ENCODE measurements at regions not wholly inside any gene's neighbourhood (a gene's known extent, or its start where the extent isn't known, plus 50 kb on each side); places are given as distances from the start of the nearest gene placed in this dataset.

GRCh38 chr4:132180020-132180427 lies 969.1 kb upstream of the PCDH10 start:
- intact Hi-C loops (cut with DNase I), result no loop called here
- no peak overlapping the region for H3K27ac ChIP-seq
- H3K4me1 ChIP-seq, result no peaks in the 10 kb centered on the region
- no peaks in the 10 kb centered on the region for H3K27me3 ChIP-seq
- no peak for DNase-seq (ENCODE audit: extremely low spot score in 2 of 2)
- no peaks in the 10 kb centered on the region for H3K9me3 ChIP-seq
- no peak overlapping the region for H3K4me3 ChIP-seq
- H3K36me3 ChIP-seq, result no peaks in the 10 kb centered on the region
- TF ChIP-seq POLR2A (IDR thresholded peaks at IDR 0.05) (no peak), POLR2AphosphoS5 (IDR thresholded peaks at IDR 0.05; ENCODE audit: insufficient read depth in 1 of 2, low read depth in 1 of 2) (no peak), CTCF (IDR thresholded peaks at IDR 0.05) (no peak)

DNA sequence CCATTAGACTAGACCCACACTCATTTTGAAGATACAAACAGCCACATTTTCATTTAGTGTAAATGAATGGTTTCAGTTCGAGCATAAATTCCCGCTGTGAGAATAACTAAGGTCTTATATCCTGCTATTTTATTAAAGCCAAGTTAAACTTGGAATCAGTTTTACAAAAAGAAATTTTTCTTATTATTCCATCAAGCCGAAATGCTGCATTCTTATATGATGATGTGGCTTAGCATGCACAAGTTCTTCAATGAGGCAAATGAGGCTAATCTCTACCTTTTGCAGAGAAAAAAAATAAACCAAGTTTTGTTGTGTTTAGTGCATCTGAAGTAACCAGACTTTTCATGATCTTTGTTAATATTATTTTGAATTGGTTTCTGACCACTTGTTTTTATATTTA lies 953.9 kb upstream of the PCDH10 start:
- Histone ChIP-seq H3K27ac (no peak overlapping the region), H3K9me3 (no peaks in the 10 kb centered on the region), H3K36me3 (no peaks in the 10 kb centered on the region), H3K27me3 (no peaks in the 10 kb centered on the region), H3K4me1 (no peaks in the 10 kb centered on the region), H3K4me3 (no peak overlapping the region)
- TF ChIP-seq CTCF (IDR thresholded peaks at IDR 0.05) (no peak), POLR2AphosphoS5 (IDR thresholded peaks at IDR 0.05; ENCODE audit: insufficient read depth in 1 of 2, low read depth in 1 of 2) (no peak), POLR2A (IDR thresholded peaks at IDR 0.05) (no peak)
- intact Hi-C loops (cut with DNase I), result no loop called here
- DNase-seq (ENCODE audit: extremely low spot score in 2 of 2), result no peak

- H3K9me3 ChIP-seq, result no peaks in the 10 kb centered on the region
- no peak overlapping the region for H3K27ac ChIP-seq
- TF ChIP-seq POLR2A (IDR thresholded peaks at IDR 0.05), result no peak
- TF ChIP-seq POLR2AphosphoS5 (IDR thresholded peaks at IDR 0.05; ENCODE audit: insufficient read depth in 1 of 2, low read depth in 1 of 2), result no peak
- TF ChIP-seq CTCF (IDR thresholded peaks at IDR 0.05), result no peak
- H3K4me3 ChIP-seq, result no peak overlapping the region
- H3K36me3 ChIP-seq, result no peaks in the 10 kb centered on the region
- no peaks in the 10 kb centered on the region for H3K4me1 ChIP-seq
- intact Hi-C loops (cut with DNase I), result no loop called here
- no peaks in the 10 kb centered on the region for H3K27me3 ChIP-seq
- DNase-seq (ENCODE audit: extremely low spot score in 2 of 2), result no peak
These were observed 945.5 kb upstream of the PCDH10 start for GRCh38 chr4:132203618-132204017.

DNA sequence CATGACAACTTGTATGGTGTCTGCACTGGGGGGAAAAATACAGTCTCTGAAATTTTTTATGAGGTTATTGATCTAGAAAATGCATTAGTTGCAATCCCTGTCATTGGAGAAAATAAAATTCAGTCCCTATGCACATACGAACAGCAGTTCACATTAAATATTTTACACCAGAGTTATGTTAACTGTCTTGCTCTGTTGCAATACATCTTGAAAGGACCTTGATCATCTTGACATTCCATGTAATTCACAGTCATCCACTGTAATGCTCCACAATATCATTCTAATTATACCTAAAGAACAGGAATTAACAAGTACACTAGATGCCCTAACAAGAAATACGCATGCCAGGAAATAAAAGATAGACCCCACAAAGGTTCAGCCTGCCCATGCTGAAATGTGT lies 934.6 kb upstream of the PCDH10 start:
- DNase-seq (ENCODE audit: extremely low spot score in 2 of 2), result no peak
- no peaks in the 10 kb centered on the region for H3K36me3 ChIP-seq
- TF ChIP-seq POLR2A (IDR thresholded peaks at IDR 0.05) (no peak), POLR2AphosphoS5 (IDR thresholded peaks at IDR 0.05; ENCODE audit: insufficient read depth in 1 of 2, low read depth in 1 of 2) (no peak), CTCF (IDR thresholded peaks at IDR 0.05) (no peak)
- H3K27me3 ChIP-seq, result no peaks in the 10 kb centered on the region
- no peak overlapping the region for H3K27ac ChIP-seq
- intact Hi-C loops (cut with DNase I), result no loop called here
- no peaks in the 10 kb centered on the region for H3K4me1 ChIP-seq
- no peaks in the 10 kb centered on the region for H3K9me3 ChIP-seq
- no peak overlapping the region for H3K4me3 ChIP-seq

GRCh38 chr4:132218406-132218805 lies 930.7 kb upstream of the PCDH10 start:
- no peak for DNase-seq (ENCODE audit: extremely low spot score in 2 of 2)
- H3K4me1 ChIP-seq, result no peaks in the 10 kb centered on the region
- TF ChIP-seq CTCF (IDR thresholded peaks at IDR 0.05), result no peak
- no peak for TF ChIP-seq POLR2A (IDR thresholded peaks at IDR 0.05)
- H3K36me3 ChIP-seq, result no peaks in the 10 kb centered on the region
- no peak overlapping the region for H3K4me3 ChIP-seq
- intact Hi-C loops (cut with DNase I), result no loop called here
- H3K9me3 ChIP-seq, result no peaks in the 10 kb centered on the region
- H3K27ac ChIP-seq, result no peak overlapping the region
- H3K27me3 ChIP-seq, result no peaks in the 10 kb centered on the region
